HL-60 (cell line): ENCODE measurements at regions not wholly inside any gene's neighbourhood (a gene's known extent, or its start where the extent isn't known, plus 50 kb on each side); places are given as distances from the start of the nearest gene placed in this dataset.

Experiments used
- GABPA ChIP-seq: IDR thresholded peaks from 2 replicates; pipeline ENCODE4 v1.6.1; 2012; ENCODE audit warnings: low read depth
- POLR2AphosphoS5 ChIP-seq: IDR thresholded peaks from 2 replicates; pipeline ENCODE4 v1.6.1; 2012; ENCODE audit warnings: low read depth
- SPI1 ChIP-seq: IDR thresholded peaks from 2 replicates; pipeline ENCODE4 v1.6.1; 2012; ENCODE audit warnings: low read depth, mild to moderate bottlenecking, borderline replicate concordance
- TF ChIP-seq, protein P1 (sequence below): IDR thresholded peaks from one replicate; pipeline ENCODE4 v1.5.1; 2011; ENCODE audit warnings: low read length, control low read depth, inconsistent platforms; ENCODE audit not compliant: insufficient read depth
- TF ChIP-seq, protein P2 (sequence below): IDR thresholded peaks from 2 replicates; pipeline ENCODE4 v1.6.1; 2012; ENCODE audit warnings: low read depth; ENCODE audit not compliant: insufficient replicate concordance

DNA sequence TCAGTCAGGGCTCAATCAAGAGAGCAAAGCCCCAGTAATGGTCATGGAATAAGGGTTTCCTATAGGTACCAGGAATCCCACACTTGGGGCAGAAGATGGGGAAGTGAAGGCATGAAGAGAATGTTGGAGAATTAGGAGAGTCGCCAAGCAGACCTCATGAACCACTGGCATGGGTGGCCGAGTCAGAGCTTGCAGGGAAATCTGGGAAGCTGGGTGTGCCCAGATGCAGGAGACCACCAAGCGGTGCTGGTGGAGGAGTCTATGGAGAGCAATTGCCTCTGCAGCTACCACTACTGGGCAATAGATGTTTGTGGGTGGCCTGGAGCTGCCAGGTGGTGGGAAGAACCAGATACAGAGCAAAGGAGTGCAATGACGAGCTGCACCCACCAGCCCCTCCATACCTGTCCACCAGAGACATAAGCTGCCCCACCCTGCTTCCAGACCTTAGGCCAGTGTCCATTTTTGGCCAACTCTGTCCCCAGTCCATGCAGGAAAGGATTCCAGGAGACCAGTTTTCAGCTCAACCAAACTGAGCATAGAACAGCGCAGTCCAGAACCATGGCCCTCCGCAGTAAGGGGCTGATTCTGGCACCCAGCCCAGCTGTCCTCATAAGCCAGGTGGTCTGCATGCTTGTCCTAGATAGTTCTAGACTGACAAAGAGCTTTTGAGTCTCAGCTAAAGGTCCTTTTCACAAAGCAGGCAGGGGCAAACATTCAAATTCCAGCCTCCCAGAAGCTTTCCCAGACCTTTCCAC is 323.9 kb downstream of the GADD45G start:
- TF ChIP-seq, protein P1, sequence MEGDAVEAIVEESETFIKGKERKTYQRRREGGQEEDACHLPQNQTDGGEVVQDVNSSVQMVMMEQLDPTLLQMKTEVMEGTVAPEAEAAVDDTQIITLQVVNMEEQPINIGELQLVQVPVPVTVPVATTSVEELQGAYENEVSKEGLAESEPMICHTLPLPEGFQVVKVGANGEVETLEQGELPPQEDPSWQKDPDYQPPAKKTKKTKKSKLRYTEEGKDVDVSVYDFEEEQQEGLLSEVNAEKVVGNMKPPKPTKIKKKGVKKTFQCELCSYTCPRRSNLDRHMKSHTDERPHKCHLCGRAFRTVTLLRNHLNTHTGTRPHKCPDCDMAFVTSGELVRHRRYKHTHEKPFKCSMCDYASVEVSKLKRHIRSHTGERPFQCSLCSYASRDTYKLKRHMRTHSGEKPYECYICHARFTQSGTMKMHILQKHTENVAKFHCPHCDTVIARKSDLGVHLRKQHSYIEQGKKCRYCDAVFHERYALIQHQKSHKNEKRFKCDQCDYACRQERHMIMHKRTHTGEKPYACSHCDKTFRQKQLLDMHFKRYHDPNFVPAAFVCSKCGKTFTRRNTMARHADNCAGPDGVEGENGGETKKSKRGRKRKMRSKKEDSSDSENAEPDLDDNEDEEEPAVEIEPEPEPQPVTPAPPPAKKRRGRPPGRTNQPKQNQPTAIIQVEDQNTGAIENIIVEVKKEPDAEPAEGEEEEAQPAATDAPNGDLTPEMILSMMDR, result no peak
- TF ChIP-seq POLR2AphosphoS5 (no peak), GABPA (no peak), SPI1 (no peak)
- TF ChIP-seq, protein P2, sequence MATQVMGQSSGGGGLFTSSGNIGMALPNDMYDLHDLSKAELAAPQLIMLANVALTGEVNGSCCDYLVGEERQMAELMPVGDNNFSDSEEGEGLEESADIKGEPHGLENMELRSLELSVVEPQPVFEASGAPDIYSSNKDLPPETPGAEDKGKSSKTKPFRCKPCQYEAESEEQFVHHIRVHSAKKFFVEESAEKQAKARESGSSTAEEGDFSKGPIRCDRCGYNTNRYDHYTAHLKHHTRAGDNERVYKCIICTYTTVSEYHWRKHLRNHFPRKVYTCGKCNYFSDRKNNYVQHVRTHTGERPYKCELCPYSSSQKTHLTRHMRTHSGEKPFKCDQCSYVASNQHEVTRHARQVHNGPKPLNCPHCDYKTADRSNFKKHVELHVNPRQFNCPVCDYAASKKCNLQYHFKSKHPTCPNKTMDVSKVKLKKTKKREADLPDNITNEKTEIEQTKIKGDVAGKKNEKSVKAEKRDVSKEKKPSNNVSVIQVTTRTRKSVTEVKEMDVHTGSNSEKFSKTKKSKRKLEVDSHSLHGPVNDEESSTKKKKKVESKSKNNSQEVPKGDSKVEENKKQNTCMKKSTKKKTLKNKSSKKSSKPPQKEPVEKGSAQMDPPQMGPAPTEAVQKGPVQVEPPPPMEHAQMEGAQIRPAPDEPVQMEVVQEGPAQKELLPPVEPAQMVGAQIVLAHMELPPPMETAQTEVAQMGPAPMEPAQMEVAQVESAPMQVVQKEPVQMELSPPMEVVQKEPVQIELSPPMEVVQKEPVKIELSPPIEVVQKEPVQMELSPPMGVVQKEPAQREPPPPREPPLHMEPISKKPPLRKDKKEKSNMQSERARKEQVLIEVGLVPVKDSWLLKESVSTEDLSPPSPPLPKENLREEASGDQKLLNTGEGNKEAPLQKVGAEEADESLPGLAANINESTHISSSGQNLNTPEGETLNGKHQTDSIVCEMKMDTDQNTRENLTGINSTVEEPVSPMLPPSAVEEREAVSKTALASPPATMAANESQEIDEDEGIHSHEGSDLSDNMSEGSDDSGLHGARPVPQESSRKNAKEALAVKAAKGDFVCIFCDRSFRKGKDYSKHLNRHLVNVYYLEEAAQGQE, result no peak
